Activated B cell treated with CpG ODN at 0.5 μM for 24 hours (primary cell): ENCODE measurements at regions not wholly inside any gene's neighbourhood (a gene's known extent, or its start where the extent isn't known, plus 50 kb on each side); places are given as distances from the start of the nearest gene placed in this dataset.

Experiments
- ATAC-seq: fragments of 200-7000 bp; cut with Tn5 transposase; one replicate; pipeline ENCODE4 v1.10.0; 2021; ENCODE audit warnings: low read depth, mild to moderate bottlenecking, moderate library complexity
- CTCF ChIA-PET: fragments of 350-600 bp; sonication (Branson Sonifier 250); formaldehyde crosslinking; loops from one replicate; lab custom pipeline; 2021; ENCODE audit warnings: antibody characterized with exemption; lab: Charles Lee
- POLR2A ChIA-PET: fragments of 350-600 bp; sonication (Branson Sonifier 250); formaldehyde crosslinking; loops from one replicate; lab custom pipeline; 2021; ENCODE audit warnings: antibody characterized with exemption; lab: Charles Lee
- DNase-seq: peaks from one replicate; pipeline ENCODE4 v3.0.0; 2022
- H3K27ac Mint-ChIP-seq: one replicate; pipeline ENCODE4 v1.8.0; 2020; ENCODE audit warnings: mixed read lengths
- H3K27me3 Mint-ChIP-seq: one replicate; pipeline ENCODE4 v1.8.0; 2021; ENCODE audit warnings: mixed read lengths
- H3K36me3 Mint-ChIP-seq: one replicate; pipeline ENCODE4 v1.8.0; 2021; ENCODE audit warnings: low read depth, mixed read lengths
- H3K4me1 Mint-ChIP-seq: one replicate; pipeline ENCODE4 v1.8.0; 2021; ENCODE audit warnings: mixed read lengths
- H3K4me3 Mint-ChIP-seq: one replicate; pipeline ENCODE4 v1.8.0; 2020; ENCODE audit warnings: mild to moderate bottlenecking, mixed read lengths
- H3K9me3 Mint-ChIP-seq: one replicate; pipeline ENCODE4 v1.8.0; 2020; ENCODE audit warnings: mixed read lengths
- CTCF ChIP-seq: fragments of 200-600 bp; IDR thresholded peaks from one replicate; pipeline ENCODE4 v1.8.0; 2022; ENCODE audit warnings: antibody characterized with exemption, mild to moderate bottlenecking
- intact Hi-C: fragments of 100-400 bp; cut with micrococcal nuclease; formaldehyde crosslinking; loops from one replicate; pipeline ENCODE4 v1.15.1; 2024

GRCh38 chr9:91039835-91040140 is 238.2 kb downstream of the SYK start:
- ATAC-seq, result no peak
- H3K27ac Mint-ChIP-seq, result no peak overlapping the region
- no peak for TF ChIP-seq CTCF
- CTCF ChIA-PET, result no interaction called here
- DNase-seq, result no peak
- H3K4me1 Mint-ChIP-seq, result peaks cover 27% of the 10 kb centered on the region
- intact Hi-C loops, result loop anchor here (5.0 kb wide), 2 partner anchors 123 to 218 kb away; no protein-coding TSS in a partner anchor
- no peaks in the 10 kb centered on the region for H3K9me3 Mint-ChIP-seq
- H3K4me3 Mint-ChIP-seq, result no peak overlapping the region
- H3K27me3 Mint-ChIP-seq, result peaks cover 15% of the 10 kb centered on the region
- POLR2A ChIA-PET, result no interaction called here
- H3K36me3 Mint-ChIP-seq, result no peaks in the 10 kb centered on the region

DNA sequence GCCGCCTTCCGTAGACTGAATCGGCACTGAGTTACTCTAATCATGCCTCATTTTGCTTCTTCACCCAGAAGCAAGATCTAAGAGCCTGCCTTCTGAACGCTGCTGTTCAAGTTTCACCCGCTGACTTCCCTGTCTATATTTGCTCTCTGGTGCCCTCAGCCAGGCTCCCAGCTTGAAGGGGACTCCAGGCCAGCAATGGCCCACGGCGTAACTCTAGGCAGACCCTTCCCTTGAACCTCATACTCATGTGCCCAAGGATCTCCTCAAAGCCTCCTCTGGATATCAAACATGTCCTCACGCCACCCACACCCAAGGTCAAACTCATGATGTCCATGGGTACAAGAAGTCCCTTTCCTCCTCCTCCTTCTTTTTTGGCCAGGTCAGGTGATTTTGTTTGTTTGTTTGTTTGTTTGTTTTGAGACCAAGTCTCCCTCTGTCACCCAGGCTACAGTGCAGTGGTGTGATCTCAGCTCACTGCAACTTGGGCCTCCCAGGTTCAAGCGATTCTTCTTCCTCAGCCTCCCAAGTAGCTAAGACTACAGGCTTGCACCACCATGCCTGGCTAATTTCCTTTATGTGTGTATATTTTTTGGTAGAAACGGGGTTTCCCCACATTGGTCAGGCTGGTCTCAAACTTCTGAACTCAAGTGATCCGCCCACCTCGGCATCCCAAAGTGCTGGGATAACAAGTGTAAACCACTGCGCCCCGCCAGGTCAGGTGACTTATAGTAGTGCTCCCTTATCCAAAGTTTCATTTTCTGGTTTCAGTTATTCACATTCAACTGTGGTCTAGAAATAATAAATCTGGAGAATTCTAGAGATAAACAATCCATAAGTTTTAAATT is 239.0 kb downstream of the SYK start:
- no peak for ATAC-seq
- H3K27me3 Mint-ChIP-seq, result peaks cover 17% of the 10 kb centered on the region
- intact Hi-C loops, result no loop called here
- POLR2A ChIA-PET, result no interaction called here
- H3K9me3 Mint-ChIP-seq, result no peaks in the 10 kb centered on the region
- H3K4me1 Mint-ChIP-seq, result peaks cover 21% of the 10 kb centered on the region
- no peak for TF ChIP-seq CTCF
- no peak overlapping the region for H3K4me3 Mint-ChIP-seq
- no peaks in the 10 kb centered on the region for H3K36me3 Mint-ChIP-seq
- no peak for DNase-seq
- H3K27ac Mint-ChIP-seq, result no peak overlapping the region
- CTCF ChIA-PET, result no interaction called here

DNA sequence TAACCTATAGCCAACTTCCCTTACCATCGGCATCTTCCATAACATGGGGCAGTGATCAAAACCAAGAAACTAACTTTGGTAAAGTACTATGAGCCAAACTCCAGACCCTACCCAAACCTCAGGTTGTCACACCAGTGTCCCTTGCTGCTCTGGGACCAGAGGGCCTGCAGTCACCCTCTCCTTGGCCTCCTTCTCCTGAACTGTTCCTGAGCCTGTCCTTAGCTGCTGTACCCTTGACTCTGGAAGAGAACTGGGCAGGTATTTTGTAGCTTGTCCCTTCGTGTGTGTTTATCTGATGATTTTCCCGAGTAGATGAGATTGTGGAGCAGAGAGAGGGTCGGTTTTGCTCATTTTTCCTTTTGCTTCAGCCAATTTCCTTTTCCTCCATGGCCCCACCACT is 240.4 kb downstream of the SYK start:
- H3K27ac Mint-ChIP-seq, result no peak overlapping the region
- intact Hi-C loops, result no loop called here
- no peak for DNase-seq

DNA sequence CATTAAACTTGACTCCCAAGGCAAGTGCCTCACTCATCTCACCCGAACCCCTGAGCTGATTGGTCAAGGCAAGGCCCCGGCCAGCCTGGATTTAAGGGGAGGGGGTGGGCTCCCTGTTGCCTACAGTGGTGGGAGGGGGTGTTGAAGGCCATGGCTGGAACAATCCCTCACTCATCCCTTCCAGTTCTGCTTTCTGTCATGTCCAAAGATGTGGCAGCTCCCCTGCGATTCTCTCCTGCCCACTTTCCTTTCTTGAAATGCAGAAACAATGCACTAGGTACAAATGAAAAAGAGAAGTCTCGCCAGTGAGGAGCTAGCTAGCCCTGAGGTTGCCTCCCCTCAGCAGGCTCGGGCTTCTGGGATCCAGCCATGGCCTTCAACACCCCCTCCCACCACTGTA is 240.9 kb downstream of the SYK start:
- Mint-ChIP-seq H3K4me3 (no peak overlapping the region), H3K27ac (no peak overlapping the region), H3K4me1 (peaks cover 3% of the 10 kb centered on the region), H3K36me3 (no peaks in the 10 kb centered on the region), H3K27me3 (peaks cover 18% of the 10 kb centered on the region), H3K9me3 (no peaks in the 10 kb centered on the region)
- no peak for ATAC-seq
- DNase-seq, result no peak
- intact Hi-C loops, result no loop called here
- CTCF ChIA-PET, result no interaction called here
- POLR2A ChIA-PET, result no interaction called here
- TF ChIP-seq CTCF, result no peak

More for the DNA sequence above, 240.4 kb downstream of the SYK start:
- no peak for TF ChIP-seq CTCF
- Mint-ChIP-seq H3K36me3 (no peaks in the 10 kb centered on the region), H3K9me3 (no peaks in the 10 kb centered on the region), H3K27me3 (peaks cover 15% of the 10 kb centered on the region), H3K4me3 (no peak overlapping the region), H3K4me1 (peaks cover 9% of the 10 kb centered on the region)
- ATAC-seq, result no peak
- POLR2A ChIA-PET, result no interaction called here
- CTCF ChIA-PET, result no interaction called here

DNA sequence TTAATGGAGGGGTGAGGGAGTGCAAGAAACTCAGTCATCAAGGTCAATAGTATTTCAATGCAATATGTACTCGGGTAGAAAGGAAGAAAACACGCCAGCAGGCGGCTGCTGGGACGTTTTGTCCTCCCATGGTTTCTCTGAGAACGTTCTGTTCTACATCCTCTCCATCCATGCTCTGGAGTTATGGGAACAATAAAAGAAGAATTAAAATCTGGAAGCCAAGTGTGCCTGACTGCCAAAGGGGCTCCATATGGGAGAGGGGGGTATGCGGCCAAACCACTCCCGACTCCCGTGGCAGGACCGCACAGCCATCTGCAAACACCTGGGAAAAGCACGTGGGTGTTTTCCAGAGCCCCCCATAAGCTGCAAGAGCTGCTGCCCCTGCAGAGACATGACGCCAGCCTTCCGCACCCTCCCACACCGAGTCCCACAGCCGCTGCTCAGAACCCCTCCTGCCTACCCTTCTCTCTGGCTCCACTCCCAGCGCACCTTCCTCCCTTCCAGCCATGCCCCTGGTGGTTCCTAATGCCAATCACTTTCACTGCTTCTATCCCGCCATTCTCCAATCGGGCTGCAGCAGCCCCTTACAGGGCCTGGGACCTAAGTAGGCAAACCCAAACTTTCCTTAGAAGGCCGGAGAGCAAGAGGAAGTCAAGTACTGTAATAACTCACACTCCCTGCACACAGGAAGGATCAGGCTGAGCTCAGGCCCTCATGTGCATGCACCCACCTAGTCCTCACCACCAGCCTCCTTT is 241.6 kb downstream of the SYK start:
- CTCF ChIA-PET, result no interaction called here

More for the DNA sequence above, 241.6 kb downstream of the SYK start:
- Mint-ChIP-seq H3K27ac (no peak overlapping the region), H3K27me3 (peaks cover 23% of the 10 kb centered on the region), H3K4me1 (no peaks in the 10 kb centered on the region), H3K36me3 (no peaks in the 10 kb centered on the region), H3K9me3 (no peaks in the 10 kb centered on the region), H3K4me3 (no peak overlapping the region)
- POLR2A ChIA-PET, result no interaction called here
- intact Hi-C loops, result no loop called here
- DNase-seq, result no peak
- TF ChIP-seq CTCF, result no peak
- ATAC-seq, result no peak
